KG1 (cell line): ENCODE measurements at regions not wholly inside any gene's neighbourhood (a gene's known extent, or its start where the extent isn't known, plus 50 kb on each side); places are given as distances from the start of the nearest gene placed in this dataset.

Experiments used
- DNase-seq: peaks from one replicate; lab custom pipeline; 2025; lab: John Stamatoyannopoulos, UW

DNA sequence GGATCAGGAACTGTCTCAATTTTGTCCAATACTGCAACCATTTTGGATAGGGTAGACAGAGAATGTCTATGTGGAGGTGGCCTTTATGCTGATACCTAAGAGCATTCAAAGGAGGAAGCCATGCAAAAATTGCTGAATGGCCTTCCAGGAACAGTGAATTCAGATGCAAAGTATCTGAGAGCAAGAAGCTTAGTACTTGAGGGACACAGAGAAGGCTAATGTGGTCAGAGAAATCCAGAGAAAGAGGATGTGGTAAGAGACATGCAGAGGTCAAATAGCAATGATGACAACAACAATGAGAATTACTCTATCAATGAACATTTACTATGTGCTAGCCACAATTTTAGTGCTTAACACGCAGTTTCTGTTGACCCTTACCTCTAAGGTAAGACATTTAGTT is 785.6 kb upstream of the KLHL1 start:
- DNase-seq: no peak

DNA sequence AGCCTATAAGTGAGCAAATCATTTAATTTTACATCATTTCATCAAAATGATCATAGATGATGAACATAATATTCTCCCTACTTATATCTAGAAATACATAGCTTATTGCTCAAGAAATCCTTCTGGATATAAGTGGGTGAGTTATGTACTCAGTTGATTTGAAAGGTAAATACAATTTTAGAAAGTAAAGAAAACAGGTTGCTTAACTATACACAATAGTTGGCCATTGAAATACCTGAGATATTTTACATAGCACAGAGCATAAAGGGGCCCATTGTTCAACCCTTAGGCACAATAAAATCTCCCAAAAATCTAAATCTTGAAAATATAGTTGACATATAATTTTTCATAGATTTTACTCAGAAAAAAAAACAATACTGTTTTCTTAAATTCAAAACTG is 782.0 kb upstream of the KLHL1 start:
- no peak for DNase-seq

DNA sequence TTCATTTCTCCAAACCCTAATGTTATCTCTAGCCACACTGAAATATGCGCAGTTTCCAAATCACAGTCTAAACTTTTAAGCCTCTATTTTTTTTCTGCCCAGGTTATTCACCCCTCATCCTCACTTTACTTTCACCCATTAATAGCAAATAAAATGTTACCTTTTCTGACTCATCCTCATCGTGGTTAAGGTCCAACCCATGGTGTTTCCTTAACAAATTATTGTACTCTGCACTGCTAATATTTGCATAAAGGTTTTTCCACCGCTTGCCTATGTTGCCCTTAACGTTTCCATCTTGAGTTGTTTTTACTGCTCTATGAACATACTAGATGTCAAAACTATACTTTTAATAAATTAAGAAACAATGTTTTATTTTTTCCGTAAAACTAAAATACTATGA is 780.9 kb upstream of the KLHL1 start:
- no peak for DNase-seq

DNA sequence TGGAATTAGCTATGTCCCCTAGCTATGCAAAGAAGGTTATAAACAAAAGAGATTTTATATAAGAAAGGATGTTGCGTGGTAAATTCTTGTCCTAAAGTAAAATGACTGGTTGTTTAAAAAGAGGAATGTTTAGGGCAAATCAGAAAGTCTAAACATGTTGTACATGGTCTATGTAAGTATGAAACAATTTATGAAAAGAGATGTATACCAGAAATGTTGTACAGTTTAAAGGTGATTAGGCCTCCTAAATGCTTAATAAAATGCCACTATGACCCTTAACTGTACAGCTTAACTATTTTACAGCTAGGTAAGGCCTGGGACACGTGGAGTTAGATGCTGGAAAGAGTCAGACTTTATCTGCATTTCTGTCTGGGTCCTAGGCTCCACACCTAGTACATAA is 775.9 kb upstream of the KLHL1 start:
- DNase-seq: no peak

DNA sequence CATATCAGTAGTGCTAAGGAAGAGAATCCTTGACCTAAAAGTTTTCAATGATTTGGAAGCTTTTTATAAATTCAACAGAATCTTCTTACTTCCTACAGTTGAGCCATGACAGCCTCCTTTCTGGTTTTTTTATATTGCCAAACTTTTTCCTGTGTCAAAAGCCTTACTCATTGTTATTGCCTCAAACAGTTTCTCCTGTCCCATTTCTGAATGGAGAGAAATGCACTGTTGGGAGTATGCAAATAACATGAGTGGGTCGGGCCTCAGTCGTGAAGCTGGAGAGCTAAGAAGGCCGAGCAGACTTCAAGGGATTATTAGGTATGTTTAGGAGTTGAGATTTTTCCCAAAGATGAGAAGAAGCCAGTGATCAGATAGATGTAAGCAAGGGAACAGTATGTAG is 766.4 kb upstream of the KLHL1 start:
- DNase-seq: no peak

DNA sequence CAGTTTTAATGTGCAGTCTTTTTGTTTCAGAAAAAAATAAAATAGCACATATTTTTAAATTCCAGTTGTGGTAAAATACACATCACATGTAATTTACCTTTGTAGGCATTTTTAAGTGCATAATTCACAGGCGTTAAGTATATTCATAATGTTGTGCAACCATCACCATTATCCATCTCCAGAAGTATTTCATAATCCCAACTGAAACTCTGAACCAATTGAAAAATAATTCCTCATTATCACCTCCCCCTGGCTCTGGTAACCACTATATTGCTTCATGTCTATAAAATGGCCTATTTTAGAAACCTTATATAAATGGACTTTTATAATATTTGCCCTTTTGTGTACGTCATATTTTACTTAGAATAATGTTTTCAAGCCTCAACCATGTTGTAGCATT is 756.5 kb upstream of the KLHL1 start:
- DNase-seq: no peak

DNA sequence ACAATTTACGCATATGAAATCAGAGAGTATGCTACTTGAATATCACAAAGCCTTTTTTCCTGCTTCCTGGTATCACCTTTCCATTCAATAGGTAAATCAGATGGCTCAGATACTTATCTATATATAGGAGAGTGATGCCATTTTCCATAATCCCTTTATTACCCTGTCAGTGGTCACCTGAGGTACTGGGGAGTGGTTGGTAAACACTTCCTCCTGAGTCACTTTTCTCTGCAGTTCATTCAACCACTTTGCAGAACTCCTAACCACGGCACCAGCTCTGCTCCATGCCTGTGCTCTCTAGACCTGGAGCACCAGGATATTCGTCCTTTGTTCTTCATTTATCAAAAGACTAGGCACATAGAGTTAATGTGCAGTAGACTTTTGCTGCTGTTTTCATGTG is 748.5 kb upstream of the KLHL1 start:
- no peak for DNase-seq

DNA sequence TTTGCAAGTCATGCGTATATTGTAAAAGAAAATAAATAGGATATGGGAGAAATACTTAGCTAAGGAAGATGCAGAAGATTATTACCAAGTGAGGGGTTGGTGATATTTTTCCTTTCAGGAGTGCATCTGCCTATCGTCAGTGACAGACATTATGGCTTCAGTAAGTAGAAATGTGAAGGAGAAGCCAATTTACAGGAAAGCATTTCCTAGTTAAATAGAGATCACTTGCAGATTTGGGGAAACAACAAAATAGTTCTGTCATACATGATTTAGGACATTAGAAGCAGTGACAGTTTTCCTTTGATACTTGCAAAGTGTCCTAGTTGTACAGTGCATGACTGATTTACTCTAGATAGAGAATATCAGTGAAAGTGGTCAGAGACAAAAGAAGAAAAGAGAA is 747.8 kb upstream of the KLHL1 start:
- no peak for DNase-seq

DNA sequence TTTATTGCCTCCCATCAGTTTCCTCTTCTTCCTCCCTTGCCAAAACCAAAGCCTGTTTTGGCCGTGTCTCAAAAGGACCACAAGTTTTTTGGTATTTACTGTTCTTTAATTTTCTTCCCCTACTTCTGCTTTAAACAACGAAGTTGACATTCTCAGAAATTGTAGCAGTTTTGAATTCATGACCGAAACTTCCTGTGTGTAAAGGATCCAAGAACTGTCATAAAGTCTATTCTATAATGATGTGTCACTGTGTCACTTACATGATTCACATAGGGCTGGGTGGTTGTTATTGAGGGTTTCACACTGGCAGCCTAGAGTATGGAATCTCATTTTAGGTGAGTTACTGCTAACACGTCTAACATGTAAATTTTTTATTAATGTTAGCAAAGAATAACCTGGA is 741.0 kb upstream of the KLHL1 start:
- DNase-seq: peak; percentile 27

DNA sequence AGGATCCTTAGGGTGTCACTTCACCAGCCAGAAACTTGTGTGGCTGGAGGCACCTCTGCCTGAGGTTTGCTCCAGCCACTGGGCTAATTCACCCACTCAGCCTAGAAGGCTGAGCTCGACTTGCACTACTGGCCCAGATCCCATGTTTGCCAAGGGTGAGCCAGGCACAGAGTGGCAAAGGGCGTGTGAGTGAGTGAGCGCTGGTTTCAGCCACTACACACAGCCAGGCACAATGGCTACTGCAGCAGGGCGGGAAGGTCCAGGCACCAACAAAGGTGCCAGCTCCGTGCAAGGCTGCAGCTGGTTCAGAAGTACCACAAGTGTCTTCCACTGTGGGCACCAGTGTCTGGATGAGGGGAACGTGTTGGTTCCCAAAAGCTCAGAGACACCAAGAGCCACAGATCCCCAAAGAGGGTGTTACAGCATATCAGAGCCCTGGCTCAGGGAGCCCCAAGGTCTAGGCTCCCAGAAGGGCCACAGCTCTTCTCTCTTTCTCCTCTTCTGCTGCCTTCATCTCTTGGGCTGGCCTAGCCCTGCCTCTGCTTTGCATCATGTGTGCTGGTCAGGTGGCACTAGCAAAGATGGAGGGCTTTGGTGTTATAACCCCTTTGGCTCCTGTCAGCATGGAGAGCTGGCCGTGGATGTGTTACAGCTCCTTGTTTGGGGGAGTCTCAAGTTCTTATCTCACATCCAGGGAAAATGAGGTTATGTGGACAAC is 736.3 kb upstream of the KLHL1 start:
- no peak for DNase-seq

DNA sequence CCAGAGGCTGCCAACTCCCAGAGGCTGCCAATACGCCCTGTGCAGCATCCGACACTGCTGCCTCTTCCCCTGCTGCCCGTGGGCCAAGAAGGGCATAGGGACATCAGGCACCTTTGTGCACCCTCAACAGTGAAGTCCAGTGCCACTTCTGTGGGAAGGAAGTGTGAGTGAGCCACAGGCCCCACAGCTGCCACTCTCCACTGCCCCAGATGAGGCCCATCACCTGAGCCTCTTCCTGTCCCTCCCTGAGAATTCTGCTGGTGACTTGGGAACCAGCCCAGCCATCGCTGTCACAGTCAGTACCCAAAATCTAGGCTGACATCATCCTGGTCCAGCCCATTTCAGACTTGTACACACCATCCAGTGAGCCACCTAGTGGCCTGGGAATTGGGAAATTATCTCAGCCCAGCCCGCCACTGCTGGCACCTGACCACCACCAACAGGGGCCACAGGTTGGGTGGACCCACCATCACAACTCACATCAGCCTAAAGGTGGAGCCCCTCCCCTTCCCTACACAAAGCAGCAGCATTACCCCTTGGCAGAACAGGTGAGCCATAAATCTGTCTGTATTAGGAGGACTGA is 733.9 kb upstream of the KLHL1 start:
- no peak for DNase-seq

DNA sequence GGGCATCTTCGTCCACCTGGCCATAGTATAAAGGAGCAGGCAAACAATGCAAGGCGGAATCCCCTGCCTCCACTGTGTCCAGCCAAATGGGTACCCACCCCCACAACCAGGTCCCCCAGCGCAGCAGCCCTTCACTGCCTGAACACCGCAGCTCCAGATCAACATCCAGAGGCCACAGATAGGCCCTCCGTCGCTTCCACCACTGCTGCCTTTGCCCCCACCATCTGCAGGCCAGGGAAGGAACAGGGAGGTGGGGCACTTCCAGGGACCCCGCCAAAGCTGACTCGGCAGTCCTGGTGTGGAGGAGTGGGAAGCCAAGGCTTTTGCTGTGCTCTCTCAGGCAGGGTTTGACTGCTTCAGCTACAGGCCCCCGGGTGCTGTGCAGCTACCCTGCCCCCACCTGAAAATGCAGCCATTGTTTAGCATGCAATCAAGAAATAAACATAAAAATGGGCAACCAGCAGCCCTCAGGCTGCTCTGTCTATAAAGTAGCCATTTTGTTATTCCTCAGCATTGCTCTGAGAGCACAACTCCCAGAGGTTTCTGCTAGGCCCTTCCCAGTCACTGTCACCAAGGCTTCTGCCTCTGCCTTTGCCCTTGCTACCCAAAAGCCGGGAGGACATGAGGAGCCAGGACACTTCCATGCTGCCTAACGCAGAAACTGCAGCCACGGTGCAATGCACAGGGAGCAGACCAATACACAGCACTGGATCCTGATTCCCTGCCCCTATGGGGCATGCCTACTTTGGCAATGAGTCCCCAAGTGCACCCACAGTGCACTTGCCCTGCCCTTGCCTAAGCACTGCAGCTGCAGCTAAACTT is 733.2 kb upstream of the KLHL1 start:
- no peak for DNase-seq

DNA sequence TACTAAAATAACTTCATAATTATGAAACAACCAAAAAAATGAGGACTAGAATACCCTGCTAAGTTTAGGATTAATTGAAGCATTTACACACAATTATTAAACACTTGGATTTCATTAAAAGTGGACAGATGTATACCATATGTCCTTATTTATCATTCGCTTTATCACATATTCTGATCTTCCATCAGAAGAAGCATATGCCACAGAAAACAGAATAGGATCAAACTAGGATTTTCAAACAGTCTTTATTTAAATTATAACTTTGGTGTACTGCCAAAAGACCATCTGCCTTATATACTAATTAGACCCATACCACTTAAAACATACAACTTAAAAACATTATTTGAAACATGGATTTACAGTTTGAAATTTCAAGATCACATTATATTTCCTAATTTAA is 727.1 kb upstream of the KLHL1 start:
- DNase-seq: no peak

DNA sequence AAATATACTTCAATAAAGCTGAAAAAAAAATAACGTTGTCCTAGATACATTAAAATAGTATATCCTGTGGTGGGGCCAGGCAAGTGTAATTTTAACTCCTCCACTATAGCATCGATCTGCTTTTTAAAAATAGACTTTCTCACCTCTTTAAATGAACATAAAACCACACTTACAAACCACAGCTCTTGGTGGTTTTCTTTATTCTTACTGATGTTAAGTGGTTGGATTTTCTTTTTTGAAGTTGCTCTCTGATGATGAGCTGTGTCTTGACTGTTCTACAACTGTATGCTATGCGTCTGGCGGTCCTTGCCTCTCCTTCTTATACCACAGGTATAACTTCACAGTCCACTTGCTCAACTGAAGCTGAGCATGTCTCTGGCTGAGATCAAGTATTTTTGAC is 721.5 kb upstream of the KLHL1 start:
- no peak for DNase-seq

DNA sequence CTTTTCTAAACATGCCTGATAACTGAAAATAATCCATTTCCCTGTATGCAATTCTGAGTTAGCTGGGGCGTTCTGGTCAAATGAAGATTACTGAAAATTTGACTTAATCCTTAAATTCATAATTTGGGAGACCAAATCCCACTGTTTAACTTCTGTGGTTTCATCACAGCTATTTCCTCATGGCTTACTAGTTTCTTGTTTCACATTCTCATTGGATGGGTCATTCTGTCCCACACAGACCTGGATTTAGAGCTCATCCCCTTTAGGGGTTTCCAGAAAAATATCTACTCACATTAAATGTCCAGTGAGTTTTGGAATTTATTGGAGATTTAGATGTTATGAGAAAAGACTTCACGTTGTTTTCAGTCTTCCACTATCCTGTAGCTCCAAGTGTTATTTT is 709.3 kb upstream of the KLHL1 start:
- DNase-seq: no peak

DNA sequence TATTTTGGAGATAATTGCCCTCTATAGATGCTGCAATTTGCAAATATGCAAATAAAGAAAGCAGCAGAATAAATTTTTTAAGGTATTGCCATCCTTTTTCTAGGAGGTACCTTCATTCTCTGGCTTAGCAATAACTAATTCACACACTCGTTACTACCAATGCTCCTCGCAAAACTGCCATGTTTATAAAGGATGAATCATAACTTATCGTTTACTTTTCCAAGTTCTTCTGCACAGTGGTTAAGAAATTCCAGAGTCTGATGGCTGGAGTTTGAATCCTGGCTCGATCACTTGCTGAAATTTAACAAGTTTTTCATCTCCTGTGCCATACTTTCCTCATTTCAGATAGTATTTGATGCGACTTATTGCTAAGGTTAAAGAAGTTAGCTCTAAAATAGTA is 708.6 kb upstream of the KLHL1 start:
- no peak for DNase-seq

DNA sequence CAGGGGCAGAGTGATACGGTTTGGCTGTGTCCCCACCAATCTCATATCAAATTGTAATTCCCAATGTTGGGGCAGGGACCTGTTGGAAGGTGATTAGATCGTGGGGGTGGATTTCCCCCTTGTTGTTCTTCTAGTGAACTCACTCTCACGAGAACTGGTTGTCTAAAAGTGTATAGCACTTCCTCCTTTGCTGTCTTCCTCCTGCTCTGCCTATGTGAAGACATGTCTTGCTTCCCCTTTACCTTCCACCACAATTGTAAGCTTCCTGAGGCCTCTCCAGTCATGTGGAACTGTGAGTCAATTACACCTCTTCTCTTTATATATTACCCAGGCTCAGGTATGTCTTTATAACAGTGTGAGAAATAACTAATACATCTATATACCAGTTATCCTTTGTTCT is 706.4 kb upstream of the KLHL1 start:
- DNase-seq: no peak

DNA sequence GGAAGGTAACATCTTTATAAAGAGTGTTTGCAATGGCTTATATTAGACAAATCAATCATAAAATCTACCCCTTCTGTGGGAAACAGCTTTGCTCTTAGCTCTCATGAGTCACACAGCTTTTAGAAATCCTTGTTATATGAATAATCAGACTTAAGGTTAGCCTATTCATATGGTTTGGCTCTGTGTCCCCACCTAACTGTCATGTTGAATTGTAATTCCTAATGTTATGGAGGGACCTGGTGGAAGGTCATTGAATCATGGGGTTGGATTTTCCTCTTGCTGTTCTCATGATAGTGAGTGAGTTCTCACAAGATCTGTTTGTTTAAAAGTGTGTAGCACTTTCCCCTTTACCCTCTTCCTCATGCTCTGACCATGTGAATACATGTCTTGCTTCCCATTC is 704.2 kb upstream of the KLHL1 start:
- no peak for DNase-seq

DNA sequence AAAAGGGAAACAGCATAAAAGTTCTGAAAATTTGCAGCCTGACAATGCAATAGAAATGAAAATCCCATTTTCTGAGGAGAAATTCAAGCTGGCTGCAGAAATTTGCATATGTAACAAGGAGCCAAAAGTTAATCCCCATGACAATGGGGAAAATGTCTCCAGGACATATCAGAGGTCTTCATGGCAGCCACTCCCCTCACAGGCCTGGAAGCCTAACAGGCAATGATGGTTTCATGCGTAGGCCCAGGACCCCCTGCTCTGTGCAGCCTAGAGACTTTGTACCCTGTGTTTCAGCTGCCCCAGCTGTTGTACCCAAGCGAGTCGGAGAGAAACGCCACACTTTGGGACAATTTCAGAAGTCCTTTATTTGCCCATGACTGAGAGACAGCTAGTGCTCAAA is 701.3 kb upstream of the KLHL1 start:
- no peak for DNase-seq

DNA sequence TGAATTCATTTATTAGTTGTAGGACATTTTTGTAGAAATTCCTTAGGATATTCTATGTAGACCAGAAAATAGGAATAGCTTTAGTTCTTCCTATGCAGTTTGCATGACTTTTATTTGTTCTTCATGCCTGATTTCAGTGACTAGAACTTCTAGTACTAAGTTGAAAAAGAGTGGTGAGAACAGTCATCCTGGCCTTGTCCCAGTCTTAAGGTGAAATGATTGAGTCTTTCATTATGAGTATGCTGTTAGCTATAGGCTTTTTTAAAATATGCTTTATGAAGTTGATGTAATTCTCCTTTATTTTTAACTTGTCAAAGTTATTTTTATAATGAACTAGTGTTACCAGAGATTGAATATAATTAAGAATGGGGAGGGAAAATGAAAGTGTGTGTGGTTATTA is 690.1 kb upstream of the KLHL1 start:
- no peak for DNase-seq

DNA sequence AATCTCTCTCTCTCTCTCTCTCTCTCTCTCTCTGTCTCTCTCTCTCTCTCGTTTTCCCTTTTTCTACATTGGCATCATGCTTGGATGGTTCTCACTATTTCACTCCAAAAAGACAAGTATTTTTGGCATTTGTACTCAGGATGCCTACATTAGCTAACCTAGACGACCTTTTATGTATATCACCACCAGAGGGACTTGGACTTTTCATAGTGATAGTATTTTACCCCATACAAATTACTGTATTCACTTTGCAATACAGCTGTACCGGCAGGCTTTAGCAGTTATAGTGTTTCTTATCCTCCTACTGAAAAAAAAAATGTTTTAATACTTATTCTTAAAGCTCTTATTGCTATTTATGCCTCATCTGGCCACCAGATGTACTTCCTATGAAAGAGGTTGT is 687.2 kb upstream of the KLHL1 start:
- no peak for DNase-seq

DNA sequence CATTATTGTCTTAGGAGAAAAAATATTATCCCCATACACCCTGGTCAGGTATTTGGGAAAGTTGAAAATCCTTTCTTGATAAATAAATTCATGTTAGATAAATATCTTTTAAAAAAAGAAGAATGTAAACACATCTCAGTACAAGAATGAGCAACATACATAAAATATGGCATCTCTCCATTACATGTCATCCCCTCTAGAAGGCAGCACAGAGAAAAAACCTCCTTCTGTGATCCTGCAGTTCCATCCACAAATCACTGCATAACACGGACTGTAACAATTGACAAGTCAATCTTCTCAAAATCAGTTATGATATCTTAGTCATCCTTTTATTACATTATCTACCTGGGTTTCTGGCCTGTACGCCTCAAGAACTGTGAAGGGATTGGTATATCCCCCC is 683.9 kb upstream of the KLHL1 start:
- DNase-seq: no peak

DNA sequence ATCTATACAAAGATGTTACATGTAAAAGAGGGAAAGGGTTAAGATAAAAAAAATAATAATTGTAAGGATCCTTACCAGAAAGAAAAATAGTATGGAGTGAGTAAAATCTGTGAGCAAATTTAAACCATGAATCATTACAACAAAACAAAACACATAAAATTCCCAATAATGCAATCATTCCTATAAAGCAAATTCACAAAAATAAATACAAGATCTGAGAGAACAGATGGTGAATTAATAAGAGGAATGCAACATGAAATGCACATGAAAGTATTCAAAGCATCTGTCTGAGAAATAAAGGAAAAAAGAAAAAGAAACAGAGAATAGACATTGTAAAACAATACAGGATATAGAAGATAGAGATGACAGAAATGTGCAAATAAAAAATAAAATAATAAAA is 681.5 kb upstream of the KLHL1 start:
- no peak for DNase-seq

DNA sequence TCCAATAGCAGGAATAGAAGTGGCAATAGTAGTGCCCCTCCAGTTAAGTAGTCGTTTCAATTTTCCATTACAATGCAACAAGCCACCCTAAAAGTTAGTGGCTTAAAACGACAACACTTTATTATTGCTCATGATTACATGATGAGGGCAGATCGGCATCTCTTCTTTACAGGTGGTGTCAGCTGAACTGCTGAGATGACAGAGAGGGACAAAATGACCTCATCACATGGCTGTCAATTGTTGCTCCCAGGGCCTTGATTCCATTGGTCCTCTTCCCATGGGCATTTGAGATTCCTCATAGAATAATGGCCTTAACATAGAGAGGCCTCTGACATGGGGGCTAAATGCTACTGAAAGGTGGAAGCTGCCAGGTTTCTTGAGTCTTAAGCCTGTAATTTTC is 679.8 kb upstream of the KLHL1 start:
- no peak for DNase-seq
